H9 (cell line): ENCODE measurements at regions not wholly inside any gene's neighbourhood (a gene's known extent, or its start where the extent isn't known, plus 50 kb on each side); places are given as distances from the start of the nearest gene placed in this dataset.

Experiments
- DNase-seq: peaks from one replicate; pipeline ENCODE4 v3.0.0-alpha.2; 2017
- H2AFZ ChIP-seq: one replicate; pipeline ENCODE4 v1.6.1; 2013; ENCODE audit warnings: mild to moderate bottlenecking, low read length, control low read depth, moderate library complexity
- H2AK5ac ChIP-seq: 2 replicates; pipeline ENCODE4 v1.6.1; 2013; ENCODE audit warnings: low read length, control low read depth, mixed read lengths; ENCODE audit not compliant: insufficient read length
- H2BK120ac ChIP-seq: one replicate; pipeline ENCODE4 v1.6.1; 2013; ENCODE audit warnings: low read depth, mild to moderate bottlenecking, low read length, control low read depth, inconsistent platforms; ENCODE audit not compliant: poor library complexity, severe bottlenecking
- H2BK12ac ChIP-seq: 2 replicates; pipeline ENCODE4 v1.6.1; 2013; ENCODE audit warnings: low read length, control low read depth, mixed read lengths, low read depth; ENCODE audit not compliant: insufficient read length
- H2BK15ac ChIP-seq: 2 replicates; pipeline ENCODE4 v1.6.1; 2013; ENCODE audit warnings: low read depth, low read length, control low read depth
- H2BK20ac ChIP-seq: one replicate; pipeline ENCODE4 v1.6.1; 2013; ENCODE audit warnings: low read depth, mild to moderate bottlenecking, low read length, control low read depth, inconsistent platforms; ENCODE audit not compliant: poor library complexity, severe bottlenecking
- H2BK5ac ChIP-seq: 2 replicates; pipeline ENCODE4 v1.6.1; 2013; ENCODE audit warnings: low read length, control low read depth, mixed read lengths; ENCODE audit not compliant: insufficient read length
- H3K14ac ChIP-seq: 2 replicates; pipeline ENCODE4 v1.6.1; 2013; ENCODE audit warnings: low read length, control low read depth; ENCODE audit not compliant: insufficient read depth
- H3K18ac ChIP-seq: 2 replicates; pipeline ENCODE4 v1.6.1; 2013; ENCODE audit warnings: low read depth, mild to moderate bottlenecking, mixed read lengths, low read length, control low read depth; ENCODE audit not compliant: insufficient read length
- H3K23ac ChIP-seq: 2 replicates; pipeline ENCODE4 v1.6.1; 2013; ENCODE audit warnings: low read length, control low read depth, mixed read lengths, low read depth; ENCODE audit not compliant: insufficient read length
- H3K23me2 ChIP-seq: 2 replicates; pipeline ENCODE4 v1.6.1; 2013; ENCODE audit warnings: low read depth, mild to moderate bottlenecking, mixed read lengths, low read length, control low read depth; ENCODE audit not compliant: insufficient read length, poor library complexity, severe bottlenecking
- H3K27ac ChIP-seq: 2 replicates; pipeline ENCODE4 v1.5.1; 2013; ENCODE audit warnings: low read length, control low read depth, mixed read lengths, low read depth; ENCODE audit not compliant: insufficient read length
- H3K27me3 ChIP-seq: 2 replicates; pipeline ENCODE4 v1.6.1; 2013; ENCODE audit warnings: low read length, control low read depth, inconsistent platforms; ENCODE audit not compliant: insufficient read depth
- H3K4ac ChIP-seq: 2 replicates; pipeline ENCODE4 v1.6.1; 2013; ENCODE audit warnings: low read depth, mild to moderate bottlenecking, control low read depth, inconsistent platforms, low read length, moderate library complexity
- H3K4me1 ChIP-seq: 2 replicates; pipeline ENCODE4 v1.6.1; 2013; ENCODE audit warnings: low read length, control low read depth, inconsistent platforms; ENCODE audit not compliant: insufficient read depth
- H3K4me2 ChIP-seq: 2 replicates; pipeline ENCODE4 v1.6.1; 2013; ENCODE audit warnings: low read length, control low read depth, mixed read lengths; ENCODE audit not compliant: insufficient read length, insufficient read depth
- H3K56ac ChIP-seq: 2 replicates; pipeline ENCODE4 v1.6.1; 2013; ENCODE audit warnings: low read depth, mild to moderate bottlenecking, mixed read lengths, low read length, control low read depth; ENCODE audit not compliant: insufficient read length
- H3K79me1 ChIP-seq: 2 replicates; pipeline ENCODE4 v1.6.1; 2013; ENCODE audit warnings: low read depth, mild to moderate bottlenecking, moderate library complexity, low read length, control low read depth, inconsistent platforms; ENCODE audit not compliant: insufficient read depth, poor library complexity, severe bottlenecking
- H3K79me2 ChIP-seq: 2 replicates; pipeline ENCODE4 v1.6.1; 2013; ENCODE audit warnings: low read length, control low read depth, inconsistent platforms; ENCODE audit not compliant: insufficient read depth
- H3K9ac ChIP-seq: 2 replicates; pipeline ENCODE4 v1.6.1; 2013; ENCODE audit warnings: low read length, control low read depth, mixed read lengths; ENCODE audit not compliant: insufficient read length; ENCODE audit errors: extremely low read depth
- H3K9me3 ChIP-seq: one replicate; pipeline ENCODE4 v1.6.1; 2013; ENCODE audit warnings: low read depth, low read length, inconsistent platforms; ENCODE audit not compliant: control insufficient read depth
- H3T11ph ChIP-seq: one replicate; pipeline ENCODE4 v1.6.1; 2013; ENCODE audit warnings: mild to moderate bottlenecking, low read length, control low read depth, inconsistent platforms
- H4K20me1 ChIP-seq: one replicate; pipeline ENCODE4 v1.6.1; 2013; ENCODE audit not compliant: control insufficient read depth, insufficient read length, insufficient read depth
- H4K5ac ChIP-seq: 2 replicates; pipeline ENCODE4 v1.6.1; 2013; ENCODE audit warnings: low read depth, mild to moderate bottlenecking, mixed read lengths, low read length, control low read depth; ENCODE audit not compliant: insufficient read length
- H4K8ac ChIP-seq: replicated peaks from 2 replicates; pipeline ENCODE4 v1.6.1; 2013; ENCODE audit warnings: low read length, control low read depth, mixed read lengths, low read depth; ENCODE audit not compliant: insufficient read length
- H4K91ac ChIP-seq: 2 replicates; pipeline ENCODE4 v1.6.1; 2013; ENCODE audit warnings: low read depth, mild to moderate bottlenecking, moderate library complexity, mixed read lengths, low read length, control low read depth; ENCODE audit not compliant: insufficient read length
- H3K27ac Mint-ChIP-seq, 3 experiments: 2 replicates in 2 of 3; 3 replicates in 1 of 3; pipeline ENCODE4 v1.8.0; 2020 to 2021; ENCODE audit warnings: mixed read lengths in 3 of 3, mild to moderate bottlenecking in 1 of 3, moderate library complexity in 1 of 3
- H3K27me3 Mint-ChIP-seq: 2 replicates; pipeline ENCODE4 v1.8.0; 2021; ENCODE audit warnings: low read depth, mild to moderate bottlenecking, moderate library complexity, mixed read lengths
- H3K36me3 Mint-ChIP-seq, 3 experiments: 2 replicates in 2 of 3; 3 replicates in 1 of 3; pipeline ENCODE4 v1.8.0; 2020 to 2021; ENCODE audit warnings: low read depth in 3 of 3, mixed read lengths in 3 of 3; ENCODE audit not compliant: insufficient read depth in 1 of 3
- H3K4me1 Mint-ChIP-seq, 2 experiments: 2 replicates each; pipeline ENCODE4 v1.8.0; 2020; ENCODE audit warnings: mixed read lengths in 2 of 2
- H3K4me3 Mint-ChIP-seq, 2 experiments: 2 replicates in 1 of 2; 3 replicates in 1 of 2; pipeline ENCODE4 v1.8.0; 2020 to 2021; ENCODE audit warnings: mild to moderate bottlenecking in 2 of 2, mixed read lengths in 2 of 2, moderate library complexity in 1 of 2
- H3K9me3 Mint-ChIP-seq, 2 experiments: 2 replicates in 1 of 2; 3 replicates in 1 of 2; pipeline ENCODE4 v1.8.0; 2020; ENCODE audit warnings: mild to moderate bottlenecking in 2 of 2, mixed read lengths in 2 of 2, moderate library complexity in 1 of 2
- WGBS: extraction: QIAGEN DNeasy Blood & Tissue Kit; methylation state at CpG from one replicate; pipeline ENCODE4 v1.1.7; 2013; ENCODE audit warnings: missing lambda C conversion rate, low lambda C conversion rate, mixed read lengths; ENCODE audit not compliant: insufficient read length; ENCODE audit errors: extremely low coverage; 5-methylcytosine and 5-hydroxymethylcytosine counted together
- TF ChIP-seq, protein P1 (sequence below): fragments of 200-600 bp; sonication (generic); conservative IDR thresholded peaks from 3 replicates; pipeline ENCODE4 v1.8.0; 2021; ENCODE audit warnings: antibody characterized with exemption, mild to moderate bottlenecking

DNA sequence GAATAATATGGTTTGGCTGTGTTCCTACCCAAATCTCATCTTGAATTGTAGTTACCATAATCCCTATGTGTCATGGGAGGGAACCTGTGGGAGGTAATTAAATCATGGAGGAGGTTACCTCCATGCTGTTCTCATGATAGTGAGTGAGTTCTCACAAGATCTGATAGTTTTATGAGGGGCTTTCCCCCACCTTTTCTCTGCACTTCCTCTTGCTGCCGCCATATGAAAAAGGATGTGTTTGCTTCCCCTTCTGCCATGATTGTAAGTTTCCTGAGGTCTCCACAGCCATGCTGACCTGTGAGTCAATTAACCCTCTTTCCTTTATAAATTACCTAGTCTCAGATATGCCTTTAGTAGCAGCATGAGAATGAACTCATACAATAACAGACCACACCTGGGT is 63.7 kb upstream of the PRR16 start:
- Histone ChIP-seq H2BK5ac (no peak overlapping the region), H3T11ph (no peak overlapping the region), H2BK12ac (no peak overlapping the region), H3K18ac (no peak overlapping the region), H3K4ac (no peak overlapping the region), H2AK5ac (no peak overlapping the region), H3K27me3 (no peaks in the 10 kb centered on the region), H4K91ac (no peak overlapping the region), H4K5ac (no peak overlapping the region), H3K23ac (no peak overlapping the region), H4K20me1 (no peaks in the 10 kb centered on the region), H3K79me2 (no peaks in the 10 kb centered on the region), H3K23me2 (no peaks in the 10 kb centered on the region), H3K56ac (no peak overlapping the region), H4K8ac (no peak overlapping the region), H2AFZ (no peak overlapping the region), H2BK15ac (no peak overlapping the region), H3K4me2 (no peak overlapping the region), H3K9me3 (no peaks in the 10 kb centered on the region), H3K79me1 (no peaks in the 10 kb centered on the region), H2BK120ac (no peak overlapping the region), H3K4me1 (no peaks in the 10 kb centered on the region), H3K27ac (no peak overlapping the region), H3K14ac (no peak overlapping the region), H2BK20ac (no peak overlapping the region), H3K9ac (no peak overlapping the region)
- TF ChIP-seq, protein P1, sequence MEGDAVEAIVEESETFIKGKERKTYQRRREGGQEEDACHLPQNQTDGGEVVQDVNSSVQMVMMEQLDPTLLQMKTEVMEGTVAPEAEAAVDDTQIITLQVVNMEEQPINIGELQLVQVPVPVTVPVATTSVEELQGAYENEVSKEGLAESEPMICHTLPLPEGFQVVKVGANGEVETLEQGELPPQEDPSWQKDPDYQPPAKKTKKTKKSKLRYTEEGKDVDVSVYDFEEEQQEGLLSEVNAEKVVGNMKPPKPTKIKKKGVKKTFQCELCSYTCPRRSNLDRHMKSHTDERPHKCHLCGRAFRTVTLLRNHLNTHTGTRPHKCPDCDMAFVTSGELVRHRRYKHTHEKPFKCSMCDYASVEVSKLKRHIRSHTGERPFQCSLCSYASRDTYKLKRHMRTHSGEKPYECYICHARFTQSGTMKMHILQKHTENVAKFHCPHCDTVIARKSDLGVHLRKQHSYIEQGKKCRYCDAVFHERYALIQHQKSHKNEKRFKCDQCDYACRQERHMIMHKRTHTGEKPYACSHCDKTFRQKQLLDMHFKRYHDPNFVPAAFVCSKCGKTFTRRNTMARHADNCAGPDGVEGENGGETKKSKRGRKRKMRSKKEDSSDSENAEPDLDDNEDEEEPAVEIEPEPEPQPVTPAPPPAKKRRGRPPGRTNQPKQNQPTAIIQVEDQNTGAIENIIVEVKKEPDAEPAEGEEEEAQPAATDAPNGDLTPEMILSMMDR = no peak
- no peak for DNase-seq
- no peaks in the 10 kb centered on the region for H3K27me3 Mint-ChIP-seq
- no CpG with 5 or more reads among the region's 1 CpG for WGBS
- no peak overlapping the region for H3K27ac Mint-ChIP-seq
- no peak overlapping the region for H3K4me3 Mint-ChIP-seq
- peaks cover 18 to 20% of the 10 kb centered on the region in 2 experiments for H3K9me3 Mint-ChIP-seq
- H3K36me3 Mint-ChIP-seq = peaks cover 5 to 19% (median 12%) of the 10 kb centered on the region in 3 experiments; a peak in 6 of 7 replicates
- no peaks in the 10 kb centered on the region for H3K4me1 Mint-ChIP-seq
